Endodermal cell (in vitro differentiated cells): ENCODE measurements at regions not wholly inside any gene's neighbourhood (a gene's known extent, or its start where the extent isn't known, plus 50 kb on each side); places are given as distances from the start of the nearest gene placed in this dataset.

Experiments used
- DNase-seq: peaks from one replicate; pipeline ENCODE4 v3.0.0-alpha.2; 2017
- H3K27ac ChIP-seq: 2 replicates; pipeline ENCODE4 v1.5.1; 2013; ENCODE audit warnings: mild to moderate bottlenecking, low read depth, low read length, moderate library complexity
- H3K27me3 ChIP-seq: 2 replicates; pipeline ENCODE4 v1.6.1; 2013; ENCODE audit warnings: mild to moderate bottlenecking, low read length, moderate library complexity; ENCODE audit not compliant: insufficient read depth, control insufficient read depth, poor library complexity, severe bottlenecking
- H3K36me3 ChIP-seq: 2 replicates; pipeline ENCODE4 v1.7.0; 2013; ENCODE audit warnings: mild to moderate bottlenecking, low read length, moderate library complexity; ENCODE audit not compliant: control insufficient read depth, insufficient read depth
- H3K4me1 ChIP-seq: one replicate; pipeline ENCODE4 v1.7.0; 2013; ENCODE audit warnings: low read length; ENCODE audit not compliant: control insufficient read depth, insufficient read depth
- H3K4me3 ChIP-seq: 2 replicates; pipeline ENCODE4 v1.5.1; 2013; ENCODE audit warnings: mild to moderate bottlenecking, low read length, moderate library complexity
- H3K9ac ChIP-seq: 2 replicates; pipeline ENCODE4 v1.6.1; 2013; ENCODE audit warnings: mild to moderate bottlenecking, low read length, moderate library complexity; ENCODE audit not compliant: poor library complexity, severe bottlenecking; ENCODE audit errors: extremely low read depth
- H3K9me3 ChIP-seq: 2 replicates; pipeline ENCODE4 v1.6.1; 2013; ENCODE audit warnings: mild to moderate bottlenecking, low read length, moderate library complexity; ENCODE audit not compliant: control insufficient read depth
- H3K27ac Mint-ChIP-seq: 2 replicates; pipeline ENCODE4 v1.8.0; 2020; ENCODE audit warnings: mixed read lengths
- H3K27me3 Mint-ChIP-seq: 2 replicates; pipeline ENCODE4 v1.8.0; 2021; ENCODE audit warnings: mild to moderate bottlenecking, mixed read lengths; ENCODE audit not compliant: insufficient read depth
- H3K36me3 Mint-ChIP-seq: 2 replicates; pipeline ENCODE4 v1.8.0; 2020; ENCODE audit warnings: low read depth, mixed read lengths
- H3K4me1 Mint-ChIP-seq: 2 replicates; pipeline ENCODE4 v1.8.0; 2020; ENCODE audit warnings: mixed read lengths
- H3K4me3 Mint-ChIP-seq: 2 replicates; pipeline ENCODE4 v1.8.0; 2020; ENCODE audit warnings: mild to moderate bottlenecking, moderate library complexity, mixed read lengths
- H3K9me3 Mint-ChIP-seq: 2 replicates; pipeline ENCODE4 v1.8.0; 2020; ENCODE audit warnings: mild to moderate bottlenecking, mixed read lengths
- CTCF ChIP-seq: fragments of 200-600 bp; sonication (generic); conservative IDR thresholded peaks from 2 replicates; pipeline ENCODE4 v1.5.0; 2021; ENCODE audit warnings: antibody characterized with exemption, mild to moderate bottlenecking
- WGBS, 2 experiments: methylation state at CpG; one replicate each; pipeline versions ENCODE4 v1.1.5 to v1.1.7; 2013; ENCODE audit warnings: missing lambda C conversion rate in 2 of 2, mixed read lengths in 1 of 2; ENCODE audit not compliant: insufficient coverage in 1 of 2, insufficient read length in 1 of 2; 5-methylcytosine and 5-hydroxymethylcytosine counted together

- Histone ChIP-seq H3K36me3 (no peaks in the 10 kb centered on the region), H3K4me1 (peaks cover 19% of the 10 kb centered on the region), H3K4me3 (no peak overlapping the region), H3K27me3 (no peaks in the 10 kb centered on the region), H3K9me3 (peaks cover 16% of the 10 kb centered on the region), H3K27ac (no peak overlapping the region), H3K9ac (no peak overlapping the region)
- Mint-ChIP-seq H3K27ac (peak overlapping the region; percentile 87), H3K4me3 (no peak overlapping the region), H3K9me3 (peaks cover 15% of the 10 kb centered on the region), H3K36me3 (peaks cover 3% of the 10 kb centered on the region), H3K27me3 (no peaks in the 10 kb centered on the region), H3K4me1 (peaks cover 39% of the 10 kb centered on the region)
- 91 to 94% methylated on average over 3 to 7 of the region's 7 CpGs for WGBS, 2 experiments
- TF ChIP-seq CTCF, result no peak
- DNase-seq, result no peak
Measured at GRCh38 chr2:42978887-42979415, 186.6 kb upstream of the HAAO start.

- no peaks in the 10 kb centered on the region for H3K36me3 ChIP-seq
- H3K27me3 ChIP-seq, result no peaks in the 10 kb centered on the region
- peaks cover 3% of the 10 kb centered on the region for H3K36me3 Mint-ChIP-seq
- no peaks in the 10 kb centered on the region for H3K27me3 Mint-ChIP-seq
- TF ChIP-seq CTCF, result no peak
- H3K4me3 ChIP-seq, result no peak overlapping the region
- peaks cover 17% of the 10 kb centered on the region for H3K4me1 ChIP-seq
- no peak overlapping the region for H3K9ac ChIP-seq
- DNase-seq, result no peak
- H3K27ac ChIP-seq, result no peak overlapping the region
- no peak overlapping the region for H3K27ac Mint-ChIP-seq
- no peak overlapping the region for H3K4me3 Mint-ChIP-seq
- peaks cover 37% of the 10 kb centered on the region for H3K4me1 Mint-ChIP-seq
- 80 to 90% methylated on average over 1 to 5 of the region's 5 CpGs for WGBS, 2 experiments
- peaks cover 16% of the 10 kb centered on the region for H3K9me3 ChIP-seq
- H3K9me3 Mint-ChIP-seq, result peaks cover 15% of the 10 kb centered on the region
Measured at GRCh38 chr2:42978175-42978886, 185.9 kb upstream of the HAAO start.

- no peak overlapping the region for H3K27ac Mint-ChIP-seq
- H3K4me1 Mint-ChIP-seq, result peaks cover 31% of the 10 kb centered on the region
- H3K27me3 Mint-ChIP-seq, result no peaks in the 10 kb centered on the region
- no peak for TF ChIP-seq CTCF
- DNase-seq, result no peak
- peaks cover 15% of the 10 kb centered on the region for H3K9me3 Mint-ChIP-seq
- Histone ChIP-seq H3K4me3 (no peak overlapping the region), H3K9ac (no peak overlapping the region), H3K36me3 (no peaks in the 10 kb centered on the region), H3K4me1 (peaks cover 9% of the 10 kb centered on the region), H3K9me3 (peaks cover 13% of the 10 kb centered on the region), H3K27ac (no peak overlapping the region), H3K27me3 (no peaks in the 10 kb centered on the region)
- H3K36me3 Mint-ChIP-seq, result peaks cover 2% of the 10 kb centered on the region
- 91% methylated on average over 8 to 12 of the region's 12 CpGs for WGBS, 2 experiments
- no peak overlapping the region for H3K4me3 Mint-ChIP-seq
Measured at GRCh38 chr2:42977270-42978174, 185.1 kb upstream of the HAAO start.
